HG02678 (cell line): ENCODE measurements at regions not wholly inside any gene's neighbourhood (a gene's known extent, or its start where the extent isn't known, plus 50 kb on each side); places are given as distances from the start of the nearest gene placed in this dataset.

Experiments used
- ATAC-seq: cut with Tn5 transposase; IDR thresholded peaks from one replicate; pipeline ENCODE4 v1.9.1; 2021; ENCODE audit warnings: mild to moderate bottlenecking, moderate library complexity; ENCODE audit not compliant: unreplicated experiment

DNA sequence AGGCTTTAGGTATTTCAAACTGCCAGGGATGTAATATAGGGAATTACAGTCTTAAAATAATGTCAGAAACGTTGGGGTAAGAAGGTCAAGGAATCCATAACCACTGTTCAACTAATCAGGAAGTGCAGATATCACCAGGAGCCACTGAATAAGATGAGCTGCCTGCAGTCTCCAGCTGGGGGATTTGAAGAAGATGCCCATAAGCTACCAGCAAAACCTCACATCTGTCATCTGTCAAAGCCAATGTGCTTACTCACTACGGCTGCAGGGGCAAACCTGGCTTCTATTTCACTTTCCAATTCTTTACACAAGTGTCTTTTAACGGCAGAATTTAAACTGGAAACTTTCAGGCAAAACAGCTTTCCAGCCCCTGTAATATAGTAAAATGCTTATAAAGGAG lies 1410.1 kb upstream of the ATXN8OS start:
- no peak for ATAC-seq

DNA sequence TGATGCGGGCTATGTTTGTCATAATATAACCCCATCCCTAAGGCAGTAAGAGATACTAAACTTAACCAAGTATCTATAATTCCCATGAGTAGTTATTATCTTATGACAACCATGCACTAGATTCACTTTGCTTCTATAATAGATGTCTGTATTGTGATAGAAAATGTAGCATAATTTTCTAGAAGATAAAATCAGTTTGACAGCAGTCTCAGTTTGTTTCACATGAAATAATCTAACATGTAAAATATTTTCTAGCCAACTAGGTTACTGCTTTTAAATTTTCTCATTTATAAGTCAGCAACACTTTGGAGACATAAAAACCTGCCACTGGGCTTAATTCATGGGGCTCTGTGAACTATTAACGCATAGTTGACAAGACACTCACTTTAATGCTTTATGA lies 1410.7 kb upstream of the ATXN8OS start:
- no peak for ATAC-seq

DNA sequence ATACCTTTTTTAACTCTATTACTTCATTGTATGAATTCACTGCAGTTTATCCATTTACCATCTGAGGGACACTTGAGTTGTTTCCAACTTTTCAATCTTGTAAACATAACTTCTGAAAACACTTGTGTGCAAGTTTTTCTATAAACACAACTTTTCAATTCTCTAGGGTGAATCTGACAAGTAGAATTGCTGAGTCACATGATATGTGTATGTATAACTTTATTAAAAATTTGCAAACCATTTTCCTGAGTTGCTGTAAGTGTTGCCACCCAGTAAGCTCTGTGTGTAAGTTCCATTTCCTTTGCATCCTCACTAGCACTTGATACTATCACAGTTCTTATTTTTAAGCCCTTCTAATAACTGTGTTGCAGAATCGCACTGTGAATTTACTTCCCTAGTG lies 1415.6 kb upstream of the ATXN8OS start:
- no peak for ATAC-seq

DNA sequence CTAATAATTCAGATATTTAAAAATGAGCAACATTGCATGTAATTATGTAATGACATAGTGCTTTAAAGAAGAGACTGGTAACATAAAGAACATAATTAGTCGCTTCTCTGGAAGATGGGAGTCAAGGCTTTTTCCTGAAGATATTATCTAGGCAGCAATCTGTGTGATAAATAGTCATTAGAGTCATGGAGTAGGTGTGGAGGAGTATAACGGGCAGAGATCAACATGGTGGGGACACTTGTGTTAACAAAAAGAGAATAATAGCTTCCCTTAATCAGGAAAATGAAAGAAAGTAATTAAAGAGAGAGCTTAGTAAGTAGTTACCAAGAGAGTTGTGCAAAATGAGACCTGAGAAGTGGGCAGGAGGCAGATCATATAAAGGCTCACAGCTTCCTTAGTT lies 1417.1 kb upstream of the ATXN8OS start:
- no peak for ATAC-seq

DNA sequence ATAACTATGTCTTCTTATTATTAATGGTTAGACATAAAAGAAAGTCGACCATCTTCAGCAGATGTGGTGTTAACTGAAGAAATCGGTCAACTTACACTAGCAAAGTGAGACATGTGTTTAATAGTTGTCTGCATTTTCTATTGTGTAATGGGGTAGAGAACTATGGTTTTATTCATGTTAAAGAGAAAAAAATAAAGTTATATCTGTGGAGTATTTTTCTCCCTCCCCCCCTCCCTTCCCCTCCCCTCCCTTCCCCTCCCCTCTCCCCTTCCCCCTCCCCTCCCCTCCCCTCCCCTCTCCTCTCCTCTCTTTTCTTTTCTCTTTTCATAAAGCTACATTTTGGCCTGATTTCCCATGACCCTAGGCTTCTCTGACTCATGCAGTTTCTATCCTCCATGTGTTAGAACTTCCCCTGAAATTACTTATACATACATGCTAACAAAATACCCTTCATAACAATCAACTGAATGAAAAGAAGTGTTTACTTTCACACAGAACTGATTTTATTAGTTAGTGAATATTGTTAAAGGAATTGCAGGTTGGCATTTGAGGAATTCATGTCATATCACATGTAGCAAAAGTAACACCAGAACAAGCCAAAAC lies 1431.0 kb upstream of the ATXN8OS start:
- no peak for ATAC-seq

DNA sequence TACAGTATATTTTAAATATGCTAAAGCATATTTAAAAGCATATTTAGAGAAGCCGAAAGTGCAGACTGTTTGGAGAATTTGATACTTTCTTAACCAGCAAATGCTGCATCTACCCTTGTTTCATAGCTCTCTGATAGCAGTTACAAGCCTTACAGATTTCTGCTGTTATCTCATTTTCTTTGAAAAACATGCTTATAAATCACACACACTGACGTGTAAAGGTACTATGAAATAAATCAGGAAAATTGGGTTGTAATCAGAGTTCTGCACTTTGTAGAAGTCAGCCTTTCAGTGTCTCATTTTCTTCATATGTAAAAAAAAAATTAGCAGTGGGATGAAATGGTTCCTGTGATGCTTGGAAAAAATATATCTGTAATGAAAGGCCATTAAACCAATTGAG lies 1432.4 kb upstream of the ATXN8OS start:
- ATAC-seq, result no peak

DNA sequence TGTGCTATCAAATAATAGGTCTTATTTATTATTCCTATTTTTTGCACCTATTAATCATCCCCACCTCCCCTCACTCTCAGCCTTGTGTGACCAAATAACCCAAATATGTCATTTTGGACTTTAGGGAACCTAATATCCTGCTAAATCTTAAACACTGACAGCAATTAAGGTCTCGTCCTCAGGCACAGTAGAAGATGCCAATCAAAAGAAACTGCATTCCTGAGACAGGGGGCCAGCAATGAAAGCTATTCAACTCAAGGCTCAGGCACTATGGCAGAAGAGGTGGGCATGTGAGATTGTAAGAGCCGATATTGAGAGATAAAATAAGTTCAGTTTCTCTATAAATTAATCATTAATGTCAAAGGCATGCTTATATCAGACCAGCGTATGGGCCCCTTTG lies 1437.7 kb upstream of the PCDH9 start:
- ATAC-seq, result no peak

DNA sequence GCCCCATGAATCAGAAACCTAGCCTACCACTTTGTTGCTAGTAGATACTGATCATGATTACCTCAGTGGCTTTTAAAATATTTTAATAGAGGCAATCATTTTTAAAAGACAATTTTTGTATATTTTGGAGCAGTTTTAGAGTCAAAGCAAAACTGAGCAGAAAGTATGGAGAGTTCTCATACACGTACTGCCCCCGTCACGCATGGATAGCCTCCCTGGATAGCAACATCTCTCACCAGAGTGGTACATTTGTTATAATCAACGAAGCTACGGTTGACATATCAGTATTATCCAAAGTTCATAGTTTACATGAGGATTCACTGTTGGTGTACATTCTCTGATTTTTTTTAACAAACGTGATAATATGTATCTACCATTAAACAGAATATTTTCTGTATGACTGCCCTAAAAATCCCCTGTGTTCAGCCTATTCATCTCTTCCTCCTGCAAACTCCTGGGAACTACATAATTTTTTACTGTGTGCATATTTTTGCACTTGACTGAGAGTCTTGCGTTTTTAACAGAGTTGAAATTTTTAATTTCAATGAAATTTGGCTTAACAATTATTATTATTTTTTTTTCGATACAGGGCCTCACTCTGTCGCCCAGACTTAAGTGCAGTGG lies 1436.8 kb upstream of the PCDH9 start:
- ATAC-seq, result no peak

DNA sequence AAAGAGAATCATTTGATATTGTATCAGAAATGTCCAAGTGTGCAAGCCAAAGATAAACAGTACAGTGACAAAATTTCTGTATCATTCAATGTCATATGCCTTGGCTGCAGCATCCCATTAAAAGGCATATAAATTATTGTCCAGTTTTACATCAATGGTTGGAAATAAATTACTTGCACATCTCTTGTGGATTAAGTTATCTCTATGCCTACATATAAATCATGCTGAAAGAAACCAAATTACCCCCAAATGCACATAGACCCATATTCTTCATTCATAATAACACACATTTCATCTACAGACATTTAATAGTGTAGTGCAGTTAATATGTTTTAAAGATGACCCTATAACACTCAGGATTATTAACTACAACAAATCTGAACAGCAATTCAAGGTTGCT lies 1415.7 kb upstream of the PCDH9 start:
- no peak for ATAC-seq

DNA sequence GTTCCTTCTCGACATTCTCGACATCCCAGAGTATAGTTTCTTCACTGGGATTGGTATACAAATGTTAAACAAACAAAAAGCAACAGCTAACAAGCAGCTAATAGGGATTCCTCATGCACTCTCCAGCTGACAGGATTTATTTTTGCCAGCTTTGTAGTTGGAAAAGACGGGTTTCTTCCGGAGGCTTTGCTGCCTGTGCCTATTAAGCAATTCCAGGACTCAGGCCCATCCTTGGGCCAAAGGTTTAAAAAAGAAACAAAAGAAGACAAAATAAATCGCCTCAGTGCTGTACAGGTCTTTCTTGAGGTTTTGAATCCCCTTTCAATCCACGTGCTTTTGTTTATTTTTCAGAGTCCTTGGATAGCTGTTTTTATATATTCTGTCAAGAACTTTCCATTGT lies 1414.5 kb upstream of the PCDH9 start:
- ATAC-seq, result no peak

DNA sequence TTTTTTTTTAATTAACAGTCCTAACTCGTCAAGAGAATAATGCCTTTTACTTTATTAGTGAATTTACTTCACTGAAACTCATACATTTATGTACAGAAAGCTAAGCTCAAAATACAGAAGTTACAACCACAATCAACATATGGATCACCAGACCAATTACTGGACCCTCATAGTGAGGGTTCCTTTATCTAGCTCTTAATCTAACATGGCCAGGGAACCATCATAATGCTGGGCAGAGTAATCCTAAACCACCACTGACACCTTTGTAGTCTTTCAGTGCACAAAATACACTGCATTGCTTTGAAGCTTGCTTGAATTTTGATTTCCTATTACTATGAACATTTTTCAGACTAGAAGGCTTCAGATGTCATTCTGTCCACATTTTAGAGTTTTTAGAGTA lies 1406.6 kb upstream of the PCDH9 start:
- no peak for ATAC-seq

DNA sequence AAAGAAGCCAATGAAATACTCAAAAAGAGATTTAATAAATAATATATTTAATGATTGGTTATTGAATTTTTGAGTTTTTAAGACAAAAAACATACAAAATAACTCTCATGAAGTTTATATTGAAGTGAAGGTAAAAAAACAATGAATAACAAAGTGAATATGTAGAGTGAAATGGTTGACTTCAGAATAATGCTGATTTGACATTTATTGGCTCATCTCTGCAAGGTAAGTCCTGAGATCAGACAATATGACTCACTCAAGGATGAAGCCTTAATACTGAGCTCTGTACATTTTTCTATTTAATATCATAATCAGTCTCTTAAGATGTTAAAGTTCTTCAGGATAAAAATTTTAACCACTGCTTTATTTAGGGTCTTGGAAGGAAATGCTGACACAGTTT lies 1398.9 kb upstream of the PCDH9 start:
- ATAC-seq, result no peak

DNA sequence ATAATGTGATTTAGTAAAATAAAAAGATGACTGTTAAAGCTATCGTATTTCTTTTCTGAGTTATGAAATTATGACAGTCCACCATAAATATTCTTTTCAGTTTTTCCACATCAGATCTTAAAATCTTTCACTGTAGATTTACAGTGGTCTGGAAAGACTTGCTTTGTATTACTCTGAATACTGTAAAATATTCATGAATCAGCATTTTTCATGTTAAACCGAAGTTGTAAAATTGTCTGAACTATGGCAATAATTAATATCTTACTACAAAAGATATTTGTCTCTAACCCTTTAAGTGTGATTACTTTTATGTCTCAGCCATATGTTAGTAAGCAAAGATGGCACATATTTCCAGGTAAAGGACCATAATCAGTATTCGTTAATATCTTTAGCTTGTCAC lies 1397.2 kb upstream of the PCDH9 start:
- no peak for ATAC-seq

DNA sequence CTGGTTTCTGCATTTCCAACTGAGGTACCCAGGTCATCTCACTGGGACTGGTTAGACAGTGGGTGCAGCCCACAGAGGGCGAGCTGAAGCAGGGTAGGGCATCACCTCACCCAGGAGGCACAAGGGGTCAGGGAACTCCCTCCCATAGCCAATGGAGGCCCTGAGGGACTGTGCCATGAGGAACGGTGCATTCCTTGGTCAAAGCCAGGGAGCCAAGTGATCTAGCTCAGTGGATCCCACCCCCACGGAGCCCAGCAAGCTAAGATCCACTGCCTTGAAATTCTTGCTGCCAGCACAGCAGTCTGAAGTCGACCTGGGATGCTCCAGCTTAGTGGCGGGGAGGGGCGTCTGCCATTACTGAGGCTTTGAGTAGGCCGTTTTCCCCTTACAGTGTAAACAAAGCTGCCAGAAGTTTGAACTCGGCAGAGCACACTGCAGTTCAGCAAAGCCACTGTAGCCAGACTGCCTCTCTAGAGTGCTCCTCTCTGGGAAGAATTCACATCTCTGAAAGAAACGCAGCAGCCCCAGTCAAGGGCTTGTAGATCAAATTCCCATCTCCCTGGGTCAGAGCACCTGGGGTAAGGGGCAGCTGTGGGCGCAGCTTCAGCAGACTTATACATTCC lies 1386.6 kb upstream of the PCDH9 start:
- ATAC-seq, result no peak

DNA sequence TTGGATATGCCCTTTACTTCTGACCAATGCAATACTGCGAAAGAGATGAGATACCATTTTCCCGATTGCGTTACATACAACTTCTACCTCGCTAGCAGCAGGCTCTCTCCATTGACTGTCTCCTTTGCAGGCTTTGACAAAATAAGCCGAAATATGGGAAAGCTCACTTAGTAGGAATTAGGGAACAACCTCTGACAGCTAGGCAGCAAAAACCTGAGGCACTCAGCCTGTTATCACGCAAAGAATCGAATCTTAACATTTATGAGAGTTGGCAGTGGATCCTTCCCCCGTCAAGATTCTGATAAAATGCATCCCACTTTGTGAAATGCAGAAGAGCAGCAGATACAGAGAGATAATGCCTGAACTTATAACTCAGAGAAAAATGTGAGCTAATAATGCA lies 1379.5 kb upstream of the PCDH9 start:
- ATAC-seq, result no peak

DNA sequence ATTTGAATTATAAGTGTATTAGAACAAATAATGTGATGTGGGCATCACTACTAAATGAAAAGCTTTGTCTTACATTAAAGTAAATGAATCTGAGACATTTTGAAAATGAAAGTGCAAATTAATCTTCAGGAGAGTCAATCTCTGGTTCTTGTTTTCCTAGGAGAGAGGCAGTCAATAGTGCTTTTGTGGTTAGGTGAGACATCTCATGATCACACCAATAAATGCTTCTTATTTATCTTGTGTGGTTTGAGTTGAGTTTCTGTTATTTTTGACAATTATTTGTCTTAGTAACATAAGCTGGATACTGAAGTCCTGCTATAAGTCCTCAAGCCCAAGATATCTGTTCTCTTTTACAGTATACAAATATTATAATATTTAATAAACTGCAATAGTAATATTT lies 1378.0 kb upstream of the PCDH9 start:
- ATAC-seq, result no peak

DNA sequence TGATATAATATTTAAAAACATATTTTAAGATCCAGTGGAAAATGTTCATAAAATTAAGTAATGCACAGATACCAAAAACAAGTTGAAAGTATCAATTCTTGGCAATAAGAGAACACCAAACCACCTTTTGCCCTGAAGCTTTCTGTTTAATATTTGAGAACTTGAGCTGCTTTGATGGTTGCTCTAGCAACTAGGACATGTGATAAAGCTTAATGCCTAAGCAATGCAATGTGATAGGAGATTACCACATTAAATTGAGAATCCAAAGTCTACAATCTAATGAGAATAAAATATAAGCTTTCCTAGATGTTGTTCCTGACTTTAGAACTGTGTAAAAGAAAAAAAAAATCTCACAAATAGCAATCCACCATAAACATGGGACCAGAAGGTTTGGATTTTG lies 1367.5 kb upstream of the PCDH9 start:
- no peak for ATAC-seq

DNA sequence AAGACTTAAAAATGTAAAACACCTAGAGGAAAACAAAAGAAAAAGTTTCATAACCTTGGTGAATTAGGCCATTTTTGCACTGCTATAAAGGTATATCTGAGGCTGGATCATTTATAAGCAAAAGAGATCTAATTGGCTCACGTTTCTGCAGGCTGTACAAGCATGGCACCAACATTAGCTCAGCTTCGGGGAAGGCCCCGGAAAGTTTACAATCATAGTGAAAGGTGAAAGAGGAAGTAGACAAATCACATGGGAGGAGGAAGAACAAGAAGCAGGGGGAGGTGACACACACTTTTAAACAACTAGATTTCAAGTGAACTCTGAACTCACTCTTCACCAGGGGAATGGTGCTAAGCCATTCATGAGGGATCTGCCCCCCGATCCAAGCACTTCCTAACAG lies 1358.5 kb upstream of the PCDH9 start:
- ATAC-seq, result peak; percentile 100

DNA sequence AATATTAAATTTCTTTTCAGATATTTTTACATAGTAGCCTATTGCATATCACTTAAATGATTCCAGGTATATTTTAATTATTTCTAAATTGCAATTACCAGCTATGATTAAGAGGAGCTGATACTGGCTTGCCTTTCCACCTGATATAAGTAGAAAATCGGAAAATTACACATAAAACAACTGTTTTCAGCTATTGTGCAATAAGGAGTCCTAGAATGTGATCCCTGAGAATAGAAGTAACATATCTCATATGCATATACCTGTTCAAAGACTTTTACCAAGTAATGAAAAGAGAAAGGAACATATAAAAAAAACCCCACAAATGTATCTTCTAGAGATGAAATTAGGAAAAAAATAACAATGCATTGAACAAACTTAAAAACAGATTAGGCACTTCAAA lies 1354.6 kb upstream of the PCDH9 start:
- ATAC-seq, result no peak

DNA sequence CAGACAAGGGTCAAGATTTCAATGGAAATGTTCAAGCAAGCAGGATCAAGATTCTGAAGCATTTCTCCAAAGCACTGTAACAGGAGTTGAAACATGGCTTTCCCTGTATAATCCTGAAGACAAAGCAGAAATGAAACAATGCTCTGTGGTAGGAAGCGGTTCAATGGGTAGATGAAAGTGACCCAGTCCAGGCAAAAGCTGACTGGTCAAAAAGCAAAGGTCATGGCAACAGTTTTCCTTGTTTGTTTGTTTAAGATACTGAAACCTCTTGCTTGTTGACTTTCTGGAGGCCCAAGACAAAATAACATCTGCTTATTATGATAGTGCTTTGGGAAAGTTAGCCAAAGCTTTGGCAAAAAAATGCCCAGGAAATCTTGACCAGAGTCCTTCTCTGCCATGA lies 1343.9 kb upstream of the PCDH9 start:
- ATAC-seq, result no peak

DNA sequence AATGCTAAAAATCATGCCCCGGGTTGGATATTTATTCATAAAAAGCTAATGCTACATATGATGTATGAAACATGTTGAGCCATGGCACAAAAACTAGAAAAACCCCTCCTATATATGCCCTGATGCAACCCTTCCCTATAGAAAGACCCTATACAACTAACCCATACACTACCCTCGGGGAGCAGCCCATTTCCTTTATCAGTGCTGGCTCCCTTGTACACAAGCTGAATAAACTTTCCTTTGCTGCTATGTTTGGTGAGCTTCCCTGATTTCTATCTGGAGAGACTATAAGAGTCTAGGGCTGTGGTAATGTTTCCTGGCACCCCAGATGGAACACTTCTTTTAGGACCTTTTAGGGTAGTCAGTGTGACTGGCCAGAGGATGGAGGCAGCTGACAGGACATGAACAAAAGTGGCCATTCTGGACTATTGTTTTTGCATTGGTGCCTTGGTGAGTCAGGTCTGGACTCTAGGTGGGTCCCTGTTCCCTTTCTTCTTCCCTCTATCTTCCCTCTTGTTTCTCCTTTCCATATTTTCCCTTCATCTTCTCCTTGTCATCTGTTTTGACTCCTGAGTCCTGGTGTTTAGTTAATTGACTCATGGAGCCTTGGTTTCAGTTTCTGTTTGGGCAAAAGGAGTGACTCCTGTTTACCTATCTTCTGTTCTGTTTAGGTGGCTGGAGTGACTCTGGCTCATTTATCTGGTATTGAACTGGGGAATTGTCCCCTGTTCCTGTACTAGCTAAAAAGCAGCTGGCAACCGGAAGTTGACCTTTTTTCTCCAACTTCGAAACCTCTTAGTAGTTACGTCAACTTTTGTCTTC lies 1321.8 kb upstream of the PCDH9 start:
- no peak for ATAC-seq

DNA sequence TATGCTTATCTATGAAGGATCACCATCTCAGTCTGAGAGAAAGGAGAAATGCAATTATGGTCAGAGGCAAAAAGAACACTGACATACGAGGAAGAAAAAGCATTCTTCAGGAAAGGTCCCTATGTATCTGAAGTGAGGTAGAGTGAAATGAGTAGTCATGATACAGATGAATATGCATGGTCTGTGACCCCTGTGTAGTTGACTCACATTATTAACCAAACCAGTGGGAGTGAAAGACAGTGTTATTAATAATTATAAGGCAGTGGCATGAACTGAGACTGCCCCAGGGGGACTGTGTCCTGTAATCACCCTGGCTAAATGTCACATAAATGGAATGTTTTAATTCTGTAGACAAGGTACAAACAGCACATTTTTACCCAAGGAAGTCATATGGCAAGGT lies 1320.2 kb upstream of the PCDH9 start:
- no peak for ATAC-seq
